SK-N-SH treated with all-trans-retinoic acid at 6 μM for 48 hours (cell line): ENCODE measurements at regions not wholly inside any gene's neighbourhood (a gene's known extent, or its start where the extent isn't known, plus 50 kb on each side); places are given as distances from the start of the nearest gene placed in this dataset.
"Not testable (repeated sequence)": the region's sequence is repeated elsewhere in the genome, so short reads cannot be mapped to it uniquely, and the experiment has no call there.

Experiments
- ATAC-seq: fragments of 200-7000 bp; cut with Tn5 transposase; 3 replicates; pipeline ENCODE4 v1.9.1; 2020; ENCODE audit warnings: mild to moderate bottlenecking, moderate library complexity
- ARNTL ChIP-seq: fragments of 450-650 bp; formaldehyde crosslinking; IDR thresholded peaks from 2 replicates; pipeline ENCODE4 v1.5.0; 2020; ENCODE audit warnings: low read depth, mild to moderate bottlenecking, moderate library complexity, borderline replicate concordance
- BACH2 ChIP-seq: fragments of 250-450 bp; sonication (Bioruptor Pico); IDR thresholded peaks from 2 replicates; pipeline ENCODE4 v1.9.0; 2021; ENCODE audit warnings: mild to moderate bottlenecking, borderline replicate concordance
- CSDC2 ChIP-seq: fragments of 250-450 bp; sonication (Bioruptor Pico); IDR thresholded peaks from 2 replicates; pipeline ENCODE4 v1.5.0; 2020; ENCODE audit warnings: mild to moderate bottlenecking, moderate library complexity
- ESRRG ChIP-seq: fragments of 250-450 bp; sonication (Bioruptor Pico); IDR thresholded peaks from 2 replicates; pipeline ENCODE4 v1.6.1; 2021; ENCODE audit warnings: mild to moderate bottlenecking
- GLIS3 ChIP-seq: fragments of 250-450 bp; sonication (Bioruptor Pico); IDR thresholded peaks from 2 replicates; pipeline ENCODE4 v1.5.0; 2020; ENCODE audit warnings: mild to moderate bottlenecking, moderate library complexity
- ISL1 ChIP-seq: fragments of 250-450 bp; sonication (Bioruptor Pico); IDR thresholded peaks from 2 replicates; pipeline ENCODE4 v2.1.2; 2022; ENCODE audit warnings: mild to moderate bottlenecking, moderate library complexity
- OSR1 ChIP-seq: fragments of 250-450 bp; sonication (Bioruptor Pico); IDR thresholded peaks from 2 replicates; pipeline ENCODE4 v1.8.0; 2022; ENCODE audit warnings: moderate library complexity, mild to moderate bottlenecking, inconsistent platforms
- PPARA ChIP-seq: fragments of 250-450 bp; sonication (Bioruptor Pico); IDR thresholded peaks from 2 replicates; pipeline ENCODE4 v1.5.0; 2020; ENCODE audit warnings: mild to moderate bottlenecking, borderline replicate concordance
- RARB ChIP-seq: fragments of 250-450 bp; sonication (Bioruptor Pico); IDR thresholded peaks from 2 replicates; pipeline ENCODE4 v1.8.0; 2021; ENCODE audit warnings: mild to moderate bottlenecking, moderate library complexity
- SNAI2 ChIP-seq: fragments of 250-450 bp; sonication (Bioruptor Pico); IDR thresholded peaks from 2 replicates; pipeline ENCODE4 v1.5.0; 2020; ENCODE audit warnings: mild to moderate bottlenecking, moderate library complexity
- TCF4 ChIP-seq: fragments of 250-450 bp; sonication (Bioruptor Pico); IDR thresholded peaks from 2 replicates; pipeline ENCODE4 v1.8.0; 2021; ENCODE audit warnings: mild to moderate bottlenecking, moderate library complexity, borderline replicate concordance
- TOX ChIP-seq: fragments of 250-450 bp; sonication (Bioruptor Pico); IDR thresholded peaks from 2 replicates; pipeline ENCODE4 v1.8.0; 2021; ENCODE audit warnings: mild to moderate bottlenecking, moderate library complexity, borderline replicate concordance
- ZC3H10 ChIP-seq: fragments of 250-450 bp; sonication (Bioruptor Pico); IDR thresholded peaks from 2 replicates; pipeline ENCODE4 v1.5.1; 2021; ENCODE audit warnings: mild to moderate bottlenecking, moderate library complexity
- ZFP3 ChIP-seq: fragments of 250-450 bp; sonication (Bioruptor Pico); IDR thresholded peaks from 2 replicates; pipeline ENCODE4 v1.5.0; 2020; ENCODE audit warnings: mild to moderate bottlenecking, moderate library complexity
- ZFP30 ChIP-seq: fragments of 450-650 bp; formaldehyde crosslinking; IDR thresholded peaks from 2 replicates; pipeline ENCODE4 v1.5.0; 2022; ENCODE audit warnings: mild to moderate bottlenecking, moderate library complexity
- ZNF565 ChIP-seq: fragments of 450-650 bp; formaldehyde crosslinking; conservative IDR thresholded peaks from 2 replicates; pipeline ENCODE4 v1.5.0; 2020; ENCODE audit warnings: low read depth, mild to moderate bottlenecking, moderate library complexity
- ZNF70 ChIP-seq: fragments of 450-650 bp; formaldehyde crosslinking; IDR thresholded peaks from 2 replicates; pipeline ENCODE4 v1.5.0; 2020; ENCODE audit warnings: mild to moderate bottlenecking, moderate library complexity
- ZNF8 ChIP-seq: fragments of 450-650 bp; formaldehyde crosslinking; IDR thresholded peaks from 2 replicates; pipeline ENCODE4 v1.5.0; 2020; ENCODE audit warnings: mild to moderate bottlenecking, moderate library complexity
- TF ChIP-seq, protein P1 (sequence below): fragments of 250-450 bp; sonication (Bioruptor Pico); IDR thresholded peaks from 2 replicates; pipeline ENCODE4 v1.5.1; 2021; ENCODE audit warnings: mild to moderate bottlenecking, moderate library complexity
- TF ChIP-seq, protein P2 (sequence below): fragments of 250-450 bp; sonication (Bioruptor Pico); IDR thresholded peaks from 2 replicates; pipeline ENCODE4 v1.8.0; 2021; ENCODE audit warnings: low read depth, mild to moderate bottlenecking, moderate library complexity, borderline replicate concordance
- TF ChIP-seq, protein P3 (sequence below): fragments of 250-450 bp; sonication (Bioruptor Pico); IDR thresholded peaks from 2 replicates; pipeline ENCODE4 v1.8.0; 2020; ENCODE audit warnings: mild to moderate bottlenecking, moderate library complexity, borderline replicate concordance

DNA sequence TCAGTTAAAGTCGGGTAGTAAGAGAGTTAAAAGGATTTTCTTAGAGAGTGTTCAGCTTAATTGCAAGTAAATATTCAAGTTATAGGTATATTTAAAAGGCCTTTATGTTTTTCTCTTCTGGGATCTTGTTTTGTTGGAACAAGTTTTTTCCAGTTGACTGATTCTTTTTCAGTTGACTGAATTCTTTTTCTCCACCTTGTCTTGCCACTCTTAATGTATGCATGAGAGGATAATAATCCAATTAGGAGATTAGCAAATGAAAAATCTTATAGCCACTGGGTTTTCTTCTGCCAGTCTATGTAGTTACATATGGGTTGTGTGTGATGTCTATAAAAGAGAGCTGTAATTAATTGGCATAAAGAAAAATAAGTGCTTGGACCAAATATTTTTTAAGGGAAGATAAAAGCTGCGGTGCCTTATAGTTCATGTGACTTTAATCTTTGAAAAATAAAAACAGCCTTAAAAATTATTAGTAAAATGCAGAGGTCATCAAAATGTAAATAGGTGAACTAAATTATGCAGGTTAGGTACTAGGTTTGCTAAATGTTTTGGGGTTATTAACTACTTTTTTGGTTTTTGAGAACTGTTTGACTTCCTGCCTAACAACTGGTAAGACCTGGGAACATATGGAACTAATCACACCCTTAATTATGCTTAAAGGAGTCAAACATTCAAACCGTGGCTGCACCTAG, 367.2 kb downstream of the HTR1B start:
- TF ChIP-seq ZNF70 (CRISPR knock-in tag) (no peak), ZFP3 (no peak), CSDC2 (CRISPR knock-in tag) (no peak)
- ATAC-seq, result no peak

DNA sequence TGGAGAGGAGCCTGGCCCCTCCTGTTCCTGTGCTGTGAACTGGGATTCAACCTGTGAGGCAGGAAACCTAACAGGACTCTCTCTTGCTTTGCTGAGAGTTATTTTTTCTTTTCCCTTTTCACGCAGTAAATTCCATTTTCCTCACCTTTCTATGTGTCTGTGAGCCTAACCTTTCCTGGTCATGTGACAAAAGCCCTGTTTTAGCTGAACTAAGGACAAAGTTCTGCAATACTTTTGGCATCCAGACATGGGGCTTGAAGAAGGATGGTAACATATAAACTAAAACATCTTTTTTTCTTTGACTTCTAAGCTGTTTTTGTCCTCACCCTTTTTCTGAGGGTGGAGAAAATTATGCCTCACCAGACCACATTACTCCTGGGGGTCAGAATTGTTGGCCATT, 368.5 kb downstream of the HTR1B start:
- TF ChIP-seq OSR1 (CRISPR knock-in tag) (no peak), ZC3H10 (CRISPR knock-in tag) (no peak), TCF4 (no peak), TOX (CRISPR knock-in tag) (no peak), ARNTL (no peak), ESRRG (CRISPR knock-in tag) (no peak), ZFP3 (no peak), CSDC2 (CRISPR knock-in tag) (no peak)
- TF ChIP-seq, protein P1, sequence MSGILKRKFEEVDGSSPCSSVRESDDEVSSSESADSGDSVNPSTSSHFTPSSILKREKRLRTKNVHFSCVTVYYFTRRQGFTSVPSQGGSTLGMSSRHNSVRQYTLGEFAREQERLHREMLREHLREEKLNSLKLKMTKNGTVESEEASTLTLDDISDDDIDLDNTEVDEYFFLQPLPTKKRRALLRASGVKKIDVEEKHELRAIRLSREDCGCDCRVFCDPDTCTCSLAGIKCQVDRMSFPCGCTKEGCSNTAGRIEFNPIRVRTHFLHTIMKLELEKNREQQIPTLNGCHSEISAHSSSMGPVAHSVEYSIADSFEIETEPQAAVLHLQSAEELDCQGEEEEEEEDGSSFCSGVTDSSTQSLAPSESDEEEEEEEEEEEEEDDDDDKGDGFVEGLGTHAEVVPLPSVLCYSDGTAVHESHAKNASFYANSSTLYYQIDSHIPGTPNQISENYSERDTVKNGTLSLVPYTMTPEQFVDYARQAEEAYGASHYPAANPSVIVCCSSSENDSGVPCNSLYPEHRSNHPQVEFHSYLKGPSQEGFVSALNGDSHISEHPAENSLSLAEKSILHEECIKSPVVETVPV, result no peak
- TF ChIP-seq, protein P2, sequence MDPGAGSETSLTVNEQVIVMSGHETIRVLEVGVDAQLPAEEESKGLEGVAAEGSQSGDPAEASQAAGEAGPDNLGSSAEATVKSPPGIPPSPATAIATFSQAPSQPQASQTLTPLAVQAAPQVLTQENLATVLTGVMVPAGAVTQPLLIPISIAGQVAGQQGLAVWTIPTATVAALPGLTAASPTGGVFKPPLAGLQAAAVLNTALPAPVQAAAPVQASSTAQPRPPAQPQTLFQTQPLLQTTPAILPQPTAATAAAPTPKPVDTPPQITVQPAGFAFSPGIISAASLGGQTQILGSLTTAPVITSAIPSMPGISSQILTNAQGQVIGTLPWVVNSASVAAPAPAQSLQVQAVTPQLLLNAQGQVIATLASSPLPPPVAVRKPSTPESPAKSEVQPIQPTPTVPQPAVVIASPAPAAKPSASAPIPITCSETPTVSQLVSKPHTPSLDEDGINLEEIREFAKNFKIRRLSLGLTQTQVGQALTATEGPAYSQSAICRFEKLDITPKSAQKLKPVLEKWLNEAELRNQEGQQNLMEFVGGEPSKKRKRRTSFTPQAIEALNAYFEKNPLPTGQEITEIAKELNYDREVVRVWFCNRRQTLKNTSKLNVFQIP, result no peak
- ATAC-seq, result no peak

DNA sequence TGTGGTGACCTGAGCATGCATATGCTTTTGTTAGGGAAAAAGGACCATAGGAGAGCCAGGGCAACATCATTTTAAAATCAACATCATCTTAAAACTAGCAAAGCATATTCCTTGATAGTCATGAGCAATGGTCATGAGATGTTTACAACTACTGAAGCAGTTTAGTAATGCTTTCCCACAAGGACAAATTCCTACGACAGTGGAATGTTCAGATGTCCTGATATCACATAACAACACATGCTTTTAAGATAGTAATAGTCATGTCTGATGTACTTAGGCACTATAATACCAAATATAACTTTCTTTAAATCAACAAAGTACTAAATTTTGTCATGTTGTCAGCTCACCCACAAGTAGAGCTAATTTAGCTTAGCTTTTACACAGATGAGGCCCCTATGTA, 370.3 kb downstream of the HTR1B start:
- TF ChIP-seq ISL1 (CRISPR knock-in tag), result no peak
- no peak for TF ChIP-seq PPARA
- TF ChIP-seq, protein P2, result no peak
- no peak for TF ChIP-seq CSDC2 (CRISPR knock-in tag)
- TF ChIP-seq OSR1 (CRISPR knock-in tag), result no peak
- TF ChIP-seq ZC3H10 (CRISPR knock-in tag), result no peak
- no peak for TF ChIP-seq RARB (CRISPR knock-in tag)
- TF ChIP-seq TOX (CRISPR knock-in tag), result no peak
- TF ChIP-seq SNAI2, result no peak
- no peak for TF ChIP-seq TCF4
- TF ChIP-seq ZNF565 (CRISPR knock-in tag), result no peak
- no peak for TF ChIP-seq BACH2 (CRISPR knock-in tag)
- no peak for TF ChIP-seq GLIS3 (CRISPR knock-in tag)
- no peak for TF ChIP-seq ZFP3
- no peak for TF ChIP-seq ZNF70 (CRISPR knock-in tag)
- no peak for TF ChIP-seq ESRRG (CRISPR knock-in tag)
- ATAC-seq, result no peak

DNA sequence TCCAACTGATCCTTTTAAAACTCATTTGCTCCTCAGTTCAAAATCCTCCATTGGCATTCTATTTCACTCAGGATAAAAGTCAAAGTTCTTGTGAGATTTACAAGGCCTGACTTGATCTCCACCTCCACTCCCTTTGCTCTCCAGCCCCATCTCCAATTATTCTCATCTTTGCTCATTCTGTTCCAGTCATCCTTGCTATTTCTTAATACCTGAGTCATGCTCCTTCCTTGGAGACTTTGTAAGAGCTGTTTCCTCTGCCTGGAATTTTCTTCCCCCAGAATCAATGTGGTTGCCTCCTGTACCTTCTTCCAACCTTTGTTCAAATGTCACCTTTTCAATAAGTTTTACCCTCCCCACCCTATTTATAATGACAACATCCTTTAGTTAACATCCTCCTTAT, 373.5 kb downstream of the HTR1B start:
- no peak for ATAC-seq
- no peak for TF ChIP-seq TOX (CRISPR knock-in tag)
- no peak for TF ChIP-seq PPARA
- TF ChIP-seq CSDC2 (CRISPR knock-in tag), result no peak
- TF ChIP-seq ZNF8, result no peak
- no peak for TF ChIP-seq ARNTL
- TF ChIP-seq SNAI2, result no peak

DNA sequence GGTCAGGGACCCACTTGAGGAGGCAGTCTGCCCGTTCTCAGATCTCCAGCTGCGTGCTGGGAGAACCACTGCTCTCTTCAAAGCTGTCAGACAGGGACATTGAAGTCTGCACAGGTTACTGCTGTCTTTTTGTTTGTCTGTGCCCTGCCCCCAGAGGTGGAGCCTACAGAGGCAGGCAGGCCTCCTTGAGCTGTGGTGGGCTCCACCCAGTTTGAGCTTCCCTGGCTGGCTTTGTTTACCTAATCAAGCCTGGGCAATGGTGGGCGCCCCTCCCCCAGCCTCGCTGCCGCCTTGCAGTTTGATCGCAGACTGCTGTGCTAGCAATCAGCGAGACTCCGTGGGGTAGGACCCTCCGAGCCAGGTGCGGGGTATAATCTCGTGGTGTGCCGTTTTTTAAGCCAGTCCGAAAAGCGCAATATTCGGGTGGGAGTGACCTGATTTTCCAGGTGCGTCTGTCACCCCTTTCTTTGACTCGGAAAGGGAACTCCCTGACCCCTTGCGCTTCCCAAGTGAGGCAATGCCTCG, 375.4 kb downstream of the HTR1B start:
- ATAC-seq, result not testable (repeated sequence)

DNA sequence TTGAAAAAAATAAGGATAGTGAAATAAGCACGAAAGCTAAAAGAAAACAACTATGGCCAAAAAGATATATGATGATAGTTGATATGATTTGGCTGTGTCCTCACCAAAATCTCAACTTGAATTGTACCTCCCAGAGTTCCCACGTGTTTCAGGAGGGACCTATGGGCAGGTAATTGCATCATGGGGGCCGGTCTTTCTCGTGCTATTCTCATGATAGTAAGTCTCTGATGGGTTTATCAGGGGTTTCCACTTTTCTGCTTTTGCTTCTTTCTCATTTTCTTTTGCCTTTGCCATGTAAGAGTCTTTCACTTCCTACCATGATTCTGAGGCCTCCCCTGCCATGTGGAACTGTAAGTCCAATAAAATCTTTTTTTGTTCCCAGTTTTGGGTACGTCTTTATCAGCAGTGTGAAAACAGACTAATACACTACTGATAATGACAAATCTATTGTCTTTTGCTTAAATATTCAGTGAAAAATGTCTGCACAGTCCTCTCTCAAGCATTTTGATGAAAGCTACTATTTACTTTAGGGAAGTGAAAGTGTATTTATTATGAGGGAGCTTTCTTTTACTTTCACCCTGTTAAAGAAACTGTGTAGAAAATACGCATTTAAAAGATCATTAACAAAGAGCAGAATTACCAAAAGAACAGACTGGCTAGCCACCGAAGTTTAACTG, 389.1 kb downstream of the HTR1B start:
- no peak for ATAC-seq
- TF ChIP-seq ZC3H10 (CRISPR knock-in tag) (no peak), ZNF8 (no peak), OSR1 (CRISPR knock-in tag) (no peak), TOX (CRISPR knock-in tag) (no peak), BACH2 (CRISPR knock-in tag) (no peak), ZFP30 (CRISPR knock-in tag) (no peak), ARNTL (no peak)
- TF ChIP-seq, protein P3, sequence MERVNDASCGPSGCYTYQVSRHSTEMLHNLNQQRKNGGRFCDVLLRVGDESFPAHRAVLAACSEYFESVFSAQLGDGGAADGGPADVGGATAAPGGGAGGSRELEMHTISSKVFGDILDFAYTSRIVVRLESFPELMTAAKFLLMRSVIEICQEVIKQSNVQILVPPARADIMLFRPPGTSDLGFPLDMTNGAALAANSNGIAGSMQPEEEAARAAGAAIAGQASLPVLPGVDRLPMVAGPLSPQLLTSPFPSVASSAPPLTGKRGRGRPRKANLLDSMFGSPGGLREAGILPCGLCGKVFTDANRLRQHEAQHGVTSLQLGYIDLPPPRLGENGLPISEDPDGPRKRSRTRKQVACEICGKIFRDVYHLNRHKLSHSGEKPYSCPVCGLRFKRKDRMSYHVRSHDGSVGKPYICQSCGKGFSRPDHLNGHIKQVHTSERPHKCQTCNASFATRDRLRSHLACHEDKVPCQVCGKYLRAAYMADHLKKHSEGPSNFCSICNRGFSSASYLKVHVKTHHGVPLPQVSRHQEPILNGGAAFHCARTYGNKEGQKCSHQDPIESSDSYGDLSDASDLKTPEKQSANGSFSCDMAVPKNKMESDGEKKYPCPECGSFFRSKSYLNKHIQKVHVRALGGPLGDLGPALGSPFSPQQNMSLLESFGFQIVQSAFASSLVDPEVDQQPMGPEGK, result no peak
- TF ChIP-seq, protein P1, result no peak
